ENCODE measurements at regions not wholly inside any gene's neighbourhood (a gene's known extent, or its start where the extent isn't known, plus 50 kb on each side); places are given as distances from the start of the nearest gene placed in this dataset.
"Not testable (repeated sequence)": the region's sequence is repeated elsewhere in the genome, so short reads cannot be mapped to it uniquely, and the experiment has no call there.

DNA sequence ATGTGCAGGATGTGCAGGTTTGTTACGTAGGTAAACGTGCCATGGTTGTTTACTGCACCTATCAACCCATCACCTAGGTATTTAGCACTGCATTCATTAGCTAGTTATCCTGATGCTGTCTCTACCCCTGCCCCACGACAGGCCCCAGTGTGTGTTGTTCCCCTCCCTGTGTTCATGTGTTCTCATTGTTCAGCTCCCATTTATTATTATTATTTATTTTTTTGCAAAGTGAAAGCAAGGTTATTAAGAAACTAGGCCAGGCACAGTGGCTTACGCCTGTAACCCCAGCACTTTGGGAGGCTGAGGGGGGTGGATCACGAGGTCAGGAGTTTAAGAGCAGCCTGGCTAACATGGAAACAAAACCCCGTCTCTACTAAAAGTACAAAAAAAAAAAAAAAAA is 108.2 kb upstream of the FOXA2 start:
- TF ChIP-seq, protein P1, sequence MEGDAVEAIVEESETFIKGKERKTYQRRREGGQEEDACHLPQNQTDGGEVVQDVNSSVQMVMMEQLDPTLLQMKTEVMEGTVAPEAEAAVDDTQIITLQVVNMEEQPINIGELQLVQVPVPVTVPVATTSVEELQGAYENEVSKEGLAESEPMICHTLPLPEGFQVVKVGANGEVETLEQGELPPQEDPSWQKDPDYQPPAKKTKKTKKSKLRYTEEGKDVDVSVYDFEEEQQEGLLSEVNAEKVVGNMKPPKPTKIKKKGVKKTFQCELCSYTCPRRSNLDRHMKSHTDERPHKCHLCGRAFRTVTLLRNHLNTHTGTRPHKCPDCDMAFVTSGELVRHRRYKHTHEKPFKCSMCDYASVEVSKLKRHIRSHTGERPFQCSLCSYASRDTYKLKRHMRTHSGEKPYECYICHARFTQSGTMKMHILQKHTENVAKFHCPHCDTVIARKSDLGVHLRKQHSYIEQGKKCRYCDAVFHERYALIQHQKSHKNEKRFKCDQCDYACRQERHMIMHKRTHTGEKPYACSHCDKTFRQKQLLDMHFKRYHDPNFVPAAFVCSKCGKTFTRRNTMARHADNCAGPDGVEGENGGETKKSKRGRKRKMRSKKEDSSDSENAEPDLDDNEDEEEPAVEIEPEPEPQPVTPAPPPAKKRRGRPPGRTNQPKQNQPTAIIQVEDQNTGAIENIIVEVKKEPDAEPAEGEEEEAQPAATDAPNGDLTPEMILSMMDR (IDR thresholded peaks at IDR 0.05; ENCODE audit: extremely low read depth in 1 of 2, insufficient read depth in 1 of 2, low read depth in 1 of 2, low read length in 2 of 2), result not testable (repeated sequence)
- not testable (repeated sequence) for TF ChIP-seq POLR2A (IDR thresholded peaks at IDR 0.05; ENCODE audit: low read depth, low read length); EZH2 (IDR thresholded peaks at IDR 0.05; ENCODE audit: borderline replicate concordance, low read depth, low read length, severe bottlenecking); JUN (IDR thresholded peaks at IDR 0.05; ENCODE audit: borderline replicate concordance, insufficient read depth, insufficient read length, low read depth); MYC (IDR thresholded peaks at IDR 0.05; ENCODE audit: low read depth, low read length); POLR2AphosphoS5 (IDR thresholded peaks at IDR 0.05; ENCODE audit: insufficient read depth, low read depth, low read length)
- TF ChIP-seq, protein P2, sequence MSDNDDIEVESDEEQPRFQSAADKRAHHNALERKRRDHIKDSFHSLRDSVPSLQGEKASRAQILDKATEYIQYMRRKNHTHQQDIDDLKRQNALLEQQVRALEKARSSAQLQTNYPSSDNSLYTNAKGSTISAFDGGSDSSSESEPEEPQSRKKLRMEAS (IDR thresholded peaks at IDR 0.05; ENCODE audit: insufficient read depth, insufficient read length), result not testable (repeated sequence)

Data from endothelial cell of umbilical vein (primary cell).